ENCODE measurements at regions not wholly inside any gene's neighbourhood (a gene's known extent, or its start where the extent isn't known, plus 50 kb on each side); places are given as distances from the start of the nearest gene placed in this dataset.

GRCh38 chr13:100812982-100813584 is 138.5 kb upstream of the TMTC4 start:
- TF ChIP-seq SIN3A (IDR thresholded peaks at IDR 0.05; ENCODE audit: borderline replicate concordance, insufficient read depth, low read length): no peak

GRCh38 chr13:100811928-100812327 is 137.3 kb upstream of the TMTC4 start:
- TF ChIP-seq POLR2AphosphoS5 (IDR thresholded peaks at IDR 0.05; ENCODE audit: low read depth, low read length): no peak
- TF ChIP-seq TAF1 (IDR thresholded peaks at IDR 0.05; ENCODE audit: borderline replicate concordance, insufficient read depth, low read length): no peak
- no peak for TF ChIP-seq SIN3A (IDR thresholded peaks at IDR 0.05; ENCODE audit: borderline replicate concordance, insufficient read depth, low read length)
- TF ChIP-seq FOXP2 (optimal IDR thresholded peaks at IDR 0.05; ENCODE audit: borderline replicate concordance, extremely low read depth, extremely low read length, insufficient read depth): no peak
- TF ChIP-seq, protein P1, sequence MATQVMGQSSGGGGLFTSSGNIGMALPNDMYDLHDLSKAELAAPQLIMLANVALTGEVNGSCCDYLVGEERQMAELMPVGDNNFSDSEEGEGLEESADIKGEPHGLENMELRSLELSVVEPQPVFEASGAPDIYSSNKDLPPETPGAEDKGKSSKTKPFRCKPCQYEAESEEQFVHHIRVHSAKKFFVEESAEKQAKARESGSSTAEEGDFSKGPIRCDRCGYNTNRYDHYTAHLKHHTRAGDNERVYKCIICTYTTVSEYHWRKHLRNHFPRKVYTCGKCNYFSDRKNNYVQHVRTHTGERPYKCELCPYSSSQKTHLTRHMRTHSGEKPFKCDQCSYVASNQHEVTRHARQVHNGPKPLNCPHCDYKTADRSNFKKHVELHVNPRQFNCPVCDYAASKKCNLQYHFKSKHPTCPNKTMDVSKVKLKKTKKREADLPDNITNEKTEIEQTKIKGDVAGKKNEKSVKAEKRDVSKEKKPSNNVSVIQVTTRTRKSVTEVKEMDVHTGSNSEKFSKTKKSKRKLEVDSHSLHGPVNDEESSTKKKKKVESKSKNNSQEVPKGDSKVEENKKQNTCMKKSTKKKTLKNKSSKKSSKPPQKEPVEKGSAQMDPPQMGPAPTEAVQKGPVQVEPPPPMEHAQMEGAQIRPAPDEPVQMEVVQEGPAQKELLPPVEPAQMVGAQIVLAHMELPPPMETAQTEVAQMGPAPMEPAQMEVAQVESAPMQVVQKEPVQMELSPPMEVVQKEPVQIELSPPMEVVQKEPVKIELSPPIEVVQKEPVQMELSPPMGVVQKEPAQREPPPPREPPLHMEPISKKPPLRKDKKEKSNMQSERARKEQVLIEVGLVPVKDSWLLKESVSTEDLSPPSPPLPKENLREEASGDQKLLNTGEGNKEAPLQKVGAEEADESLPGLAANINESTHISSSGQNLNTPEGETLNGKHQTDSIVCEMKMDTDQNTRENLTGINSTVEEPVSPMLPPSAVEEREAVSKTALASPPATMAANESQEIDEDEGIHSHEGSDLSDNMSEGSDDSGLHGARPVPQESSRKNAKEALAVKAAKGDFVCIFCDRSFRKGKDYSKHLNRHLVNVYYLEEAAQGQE (IDR thresholded peaks at IDR 0.05; ENCODE audit: insufficient read depth in 1 of 2, low read depth in 2 of 2, low read length in 2 of 2): no peak

DNA sequence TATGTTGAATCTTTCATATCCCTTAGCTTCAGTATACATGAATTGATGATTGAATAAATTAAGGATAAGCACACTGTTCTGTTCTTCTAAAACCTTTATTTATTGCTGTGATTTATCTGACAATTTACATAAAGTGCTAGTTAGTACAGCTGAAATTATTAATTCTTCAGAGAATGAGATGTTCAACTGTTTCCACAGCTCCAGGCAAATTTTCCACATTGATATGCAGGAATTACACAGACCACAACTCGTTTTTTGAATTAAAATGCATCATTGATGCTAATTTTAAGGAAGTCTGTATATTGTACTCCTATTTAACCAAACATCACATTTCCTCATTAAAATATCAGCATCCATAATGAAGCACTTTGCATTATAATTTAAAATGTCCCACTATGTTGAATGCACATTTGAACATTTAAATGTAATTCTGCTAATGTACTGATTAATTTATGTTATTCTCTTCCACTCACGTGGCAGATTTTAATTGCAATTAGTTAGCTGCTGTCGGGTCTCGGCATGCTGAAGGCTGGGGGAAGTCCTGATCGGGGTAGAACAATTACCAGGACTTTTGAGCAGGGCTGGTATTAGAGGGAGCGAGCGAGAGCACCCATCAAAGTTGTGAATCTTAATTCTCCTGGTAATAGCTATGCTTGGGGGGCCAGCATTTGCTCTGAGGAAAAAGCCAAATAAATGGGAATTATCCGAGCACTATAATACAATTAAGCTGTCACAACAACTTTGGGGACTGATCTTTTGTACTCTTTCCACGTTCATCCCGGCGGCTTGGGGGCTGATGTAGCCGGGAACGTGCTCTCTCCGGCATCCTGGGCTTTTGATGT is 136.7 kb upstream of the TMTC4 start:
- TF ChIP-seq, protein P1 (IDR thresholded peaks at IDR 0.05; ENCODE audit: insufficient read depth in 1 of 2, low read depth in 2 of 2, low read length in 2 of 2): no peak
- TF ChIP-seq FOXP2 (optimal IDR thresholded peaks at IDR 0.05; ENCODE audit: borderline replicate concordance, extremely low read depth, extremely low read length, insufficient read depth) (no peak), SIN3A (IDR thresholded peaks at IDR 0.05; ENCODE audit: borderline replicate concordance, insufficient read depth, low read length) (no peak), TAF1 (IDR thresholded peaks at IDR 0.05; ENCODE audit: borderline replicate concordance, insufficient read depth, low read length) (no peak), POLR2AphosphoS5 (IDR thresholded peaks at IDR 0.05; ENCODE audit: low read depth, low read length) (no peak)

- no peak for TF ChIP-seq POLR2AphosphoS5 (IDR thresholded peaks at IDR 0.05; ENCODE audit: low read depth, low read length)
- no peak for TF ChIP-seq SIN3A (IDR thresholded peaks at IDR 0.05; ENCODE audit: borderline replicate concordance, insufficient read depth, low read length)
- TF ChIP-seq TAF1 (IDR thresholded peaks at IDR 0.05; ENCODE audit: borderline replicate concordance, insufficient read depth, low read length): no peak
- TF ChIP-seq, protein P1 (IDR thresholded peaks at IDR 0.05; ENCODE audit: insufficient read depth in 1 of 2, low read depth in 2 of 2, low read length in 2 of 2): no peak
- no peak for TF ChIP-seq FOXP2 (optimal IDR thresholded peaks at IDR 0.05; ENCODE audit: borderline replicate concordance, extremely low read depth, extremely low read length, insufficient read depth)
These were observed 135.9 kb upstream of the TMTC4 start for GRCh38 chr13:100810481-100810880.

GRCh38 chr13:100809856-100810255 is 135.3 kb upstream of the TMTC4 start:
- TF ChIP-seq TAF1 (IDR thresholded peaks at IDR 0.05; ENCODE audit: borderline replicate concordance, insufficient read depth, low read length) (no peak), POLR2AphosphoS5 (IDR thresholded peaks at IDR 0.05; ENCODE audit: low read depth, low read length) (no peak)
- TF ChIP-seq, protein P1 (IDR thresholded peaks at IDR 0.05; ENCODE audit: insufficient read depth in 1 of 2, low read depth in 2 of 2, low read length in 2 of 2): no peak

All from PFSK-1 (cell line).